SK-N-SH (cell line): ENCODE measurements at regions not wholly inside any gene's neighbourhood (a gene's known extent, or its start where the extent isn't known, plus 50 kb on each side); places are given as distances from the start of the nearest gene placed in this dataset.

Experiments used
- CTCF ChIP-seq: fragments of 200-600 bp; sonication (generic); IDR thresholded peaks from 2 replicates; pipeline ENCODE4 v1.6.1; 2017; ENCODE audit warnings: antibody characterized with exemption, mild to moderate bottlenecking, moderate library complexity
- ELF1 ChIP-seq: IDR thresholded peaks from 2 replicates; pipeline ENCODE4 v1.4.0; 2012
- FOSL2 ChIP-seq: IDR thresholded peaks from 2 replicates; pipeline ENCODE4 v1.4.0; 2012; ENCODE audit warnings: low read depth, mild to moderate bottlenecking, moderate library complexity, borderline replicate concordance
- JUND ChIP-seq: IDR thresholded peaks from 2 replicates; pipeline ENCODE4 v1.4.0; 2012
- NFIC ChIP-seq: IDR thresholded peaks from 2 replicates; pipeline ENCODE4 v1.4.0; 2012; ENCODE audit warnings: borderline replicate concordance
- NRF1 ChIP-seq: IDR thresholded peaks from 2 replicates; pipeline ENCODE4 v1.6.1; 2012; ENCODE audit warnings: low read depth, mild to moderate bottlenecking, low read length
- POLR2AphosphoS5 ChIP-seq: IDR thresholded peaks from 2 replicates; pipeline ENCODE4 v1.6.1; 2012; ENCODE audit warnings: low read depth, low read length
- RAD21 ChIP-seq: IDR thresholded peaks from 2 replicates; pipeline ENCODE4 v1.6.1; 2012; ENCODE audit warnings: mild to moderate bottlenecking, low read length
- REST ChIP-seq: IDR thresholded peaks from 2 replicates; pipeline ENCODE4 v1.6.1; 2012; ENCODE audit warnings: mild to moderate bottlenecking, low read depth, low read length, moderate library complexity
- SMC3 ChIP-seq: IDR thresholded peaks from 2 replicates; pipeline ENCODE4 v1.6.1; 2012; ENCODE audit warnings: low read depth, low read length, improper control_type of control experiment
- TAF1 ChIP-seq: IDR thresholded peaks from 2 replicates; pipeline ENCODE4 v1.6.1; 2012; ENCODE audit warnings: low read depth, mild to moderate bottlenecking, low read length, moderate library complexity, borderline replicate concordance

- no peak for TF ChIP-seq NFIC
- TF ChIP-seq FOSL2 = no peak
- TF ChIP-seq CTCF = no peak
- TF ChIP-seq REST = no peak
- no peak for TF ChIP-seq TAF1
- no peak for TF ChIP-seq NRF1
- TF ChIP-seq JUND = no peak
- no peak for TF ChIP-seq POLR2AphosphoS5
- no peak for TF ChIP-seq RAD21
- TF ChIP-seq SMC3 = no peak
- TF ChIP-seq ELF1 = no peak
Measured at GRCh38 chr10:88027570-88027969, 164.1 kb downstream of the PTEN start.
